Uterus (tissue), 2 donors: ENCODE measurements at regions not wholly inside any gene's neighbourhood (a gene's known extent, or its start where the extent isn't known, plus 50 kb on each side); places are given as distances from the start of the nearest gene placed in this dataset.

Experiments
- POLR2A ChIP-seq, 2 donors: fragments of 450-650 bp; IDR thresholded peaks; one replicate each; pipeline ENCODE4 v1.6.1; 2016; ENCODE audit warnings: antibody characterized with exemption in 2 of 2, mild to moderate bottlenecking in 1 of 2, moderate library complexity in 1 of 2
- TF ChIP-seq, protein P1 (sequence below), 4 experiments: fragments of 200-600 bp in 2 of 4; fragments of 450-650 bp in 2 of 4; sonication (generic) in 2 of 4; IDR thresholded peaks; one replicate each; pipeline ENCODE4 v1.5.1; 2016 to 2019; ENCODE audit warnings: antibody characterized with exemption in 4 of 4, mild to moderate bottlenecking in 2 of 4, moderate library complexity in 1 of 4

DNA sequence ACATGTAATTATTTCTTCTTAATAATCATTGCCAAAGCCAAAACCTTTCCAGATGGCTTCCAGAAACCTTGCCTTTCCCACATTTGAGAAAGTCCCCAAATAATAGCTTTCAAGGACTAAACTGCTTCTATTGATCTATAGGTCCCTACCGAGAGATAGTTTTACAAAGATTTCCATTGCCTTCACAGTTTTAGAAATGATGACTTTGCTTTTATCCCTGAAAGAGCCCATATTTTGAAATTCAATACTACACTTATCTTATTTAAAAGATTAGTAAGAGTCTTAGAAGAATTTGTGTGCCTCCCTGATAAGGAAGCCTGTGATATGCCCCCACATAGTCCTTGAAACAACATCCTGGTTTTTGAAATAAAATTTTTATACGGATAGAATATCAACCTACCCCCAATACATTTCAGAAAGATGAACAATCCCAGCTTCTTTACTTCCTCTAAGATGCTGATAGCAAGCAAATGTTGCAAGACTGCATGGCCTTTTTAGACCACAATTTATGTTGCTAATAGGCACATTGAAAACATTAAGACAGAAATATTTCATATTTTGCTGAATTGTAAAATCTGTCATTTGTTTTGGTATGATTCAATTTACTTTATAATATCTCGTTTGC lies 146.3 kb downstream of the TMCO5A start:
- TF ChIP-seq, protein P1, sequence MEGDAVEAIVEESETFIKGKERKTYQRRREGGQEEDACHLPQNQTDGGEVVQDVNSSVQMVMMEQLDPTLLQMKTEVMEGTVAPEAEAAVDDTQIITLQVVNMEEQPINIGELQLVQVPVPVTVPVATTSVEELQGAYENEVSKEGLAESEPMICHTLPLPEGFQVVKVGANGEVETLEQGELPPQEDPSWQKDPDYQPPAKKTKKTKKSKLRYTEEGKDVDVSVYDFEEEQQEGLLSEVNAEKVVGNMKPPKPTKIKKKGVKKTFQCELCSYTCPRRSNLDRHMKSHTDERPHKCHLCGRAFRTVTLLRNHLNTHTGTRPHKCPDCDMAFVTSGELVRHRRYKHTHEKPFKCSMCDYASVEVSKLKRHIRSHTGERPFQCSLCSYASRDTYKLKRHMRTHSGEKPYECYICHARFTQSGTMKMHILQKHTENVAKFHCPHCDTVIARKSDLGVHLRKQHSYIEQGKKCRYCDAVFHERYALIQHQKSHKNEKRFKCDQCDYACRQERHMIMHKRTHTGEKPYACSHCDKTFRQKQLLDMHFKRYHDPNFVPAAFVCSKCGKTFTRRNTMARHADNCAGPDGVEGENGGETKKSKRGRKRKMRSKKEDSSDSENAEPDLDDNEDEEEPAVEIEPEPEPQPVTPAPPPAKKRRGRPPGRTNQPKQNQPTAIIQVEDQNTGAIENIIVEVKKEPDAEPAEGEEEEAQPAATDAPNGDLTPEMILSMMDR (IDR thresholded peaks at IDR 0.05), result no peak
- no peak for TF ChIP-seq POLR2A (IDR thresholded peaks at IDR 0.05)
